ENCODE measurements at regions not wholly inside any gene's neighbourhood (a gene's known extent, or its start where the extent isn't known, plus 50 kb on each side); places are given as distances from the start of the nearest gene placed in this dataset.
A peak's percentile ranks its signal among the peaks of the same experiment; 100 is the strongest.

GRCh38 chr19:5392486-5392885 lies 51.9 kb upstream of the PTPRS start:
- Histone ChIP-seq H3K9me3 (ENCODE audit: low read length) (no peaks in the 10 kb centered on the region), H3K79me2 (ENCODE audit: low read length) (no peaks in the 10 kb centered on the region), H4K20me1 (ENCODE audit: insufficient read depth, low read depth, low read length) (no peaks in the 10 kb centered on the region), H3K4me3 (ENCODE audit: low read length) (no peak overlapping the region), H3K4me1 (ENCODE audit: low read length) (no peaks in the 10 kb centered on the region), H3K9ac (ENCODE audit: low read length) (no peak overlapping the region), H3K27ac (ENCODE audit: low read length) (no peak overlapping the region), H3K36me3 (ENCODE audit: insufficient read depth, low read length) (no peaks in the 10 kb centered on the region), H2AFZ (ENCODE audit: low read length) (no peak overlapping the region), H3K27me3 (ENCODE audit: low read length) (no peaks in the 10 kb centered on the region), H3K9me2 (replicated peaks; ENCODE audit: insufficient read depth, low read length) (no peaks in the 10 kb centered on the region), H3K4me2 (ENCODE audit: low read depth, low read length, poor library complexity, severe bottlenecking) (no peak overlapping the region)
- DNase-seq = no peak

- no peaks in the 10 kb centered on the region for H3K27me3 ChIP-seq (ENCODE audit: low read length)
- H4K20me1 ChIP-seq (ENCODE audit: insufficient read depth, low read depth, low read length) = no peaks in the 10 kb centered on the region
- H3K9me3 ChIP-seq (ENCODE audit: low read length) = no peaks in the 10 kb centered on the region
- H3K36me3 ChIP-seq (ENCODE audit: insufficient read depth, low read length) = no peaks in the 10 kb centered on the region
- H3K79me2 ChIP-seq (ENCODE audit: low read length) = no peaks in the 10 kb centered on the region
- H3K4me2 ChIP-seq (ENCODE audit: low read depth, low read length, poor library complexity, severe bottlenecking) = no peak overlapping the region
- DNase-seq = no peak
- no peak overlapping the region for H3K9ac ChIP-seq (ENCODE audit: low read length)
- no peaks in the 10 kb centered on the region for H3K9me2 ChIP-seq (replicated peaks; ENCODE audit: insufficient read depth, low read length)
- no peaks in the 10 kb centered on the region for H3K4me1 ChIP-seq (ENCODE audit: low read length)
- H3K4me3 ChIP-seq (ENCODE audit: low read length) = no peak overlapping the region
- H3K27ac ChIP-seq (ENCODE audit: low read length) = no peak overlapping the region
- no peak overlapping the region for H2AFZ ChIP-seq (ENCODE audit: low read length)
Measured at GRCh38 chr19:5393088-5393487, 52.5 kb upstream of the PTPRS start.

DNA sequence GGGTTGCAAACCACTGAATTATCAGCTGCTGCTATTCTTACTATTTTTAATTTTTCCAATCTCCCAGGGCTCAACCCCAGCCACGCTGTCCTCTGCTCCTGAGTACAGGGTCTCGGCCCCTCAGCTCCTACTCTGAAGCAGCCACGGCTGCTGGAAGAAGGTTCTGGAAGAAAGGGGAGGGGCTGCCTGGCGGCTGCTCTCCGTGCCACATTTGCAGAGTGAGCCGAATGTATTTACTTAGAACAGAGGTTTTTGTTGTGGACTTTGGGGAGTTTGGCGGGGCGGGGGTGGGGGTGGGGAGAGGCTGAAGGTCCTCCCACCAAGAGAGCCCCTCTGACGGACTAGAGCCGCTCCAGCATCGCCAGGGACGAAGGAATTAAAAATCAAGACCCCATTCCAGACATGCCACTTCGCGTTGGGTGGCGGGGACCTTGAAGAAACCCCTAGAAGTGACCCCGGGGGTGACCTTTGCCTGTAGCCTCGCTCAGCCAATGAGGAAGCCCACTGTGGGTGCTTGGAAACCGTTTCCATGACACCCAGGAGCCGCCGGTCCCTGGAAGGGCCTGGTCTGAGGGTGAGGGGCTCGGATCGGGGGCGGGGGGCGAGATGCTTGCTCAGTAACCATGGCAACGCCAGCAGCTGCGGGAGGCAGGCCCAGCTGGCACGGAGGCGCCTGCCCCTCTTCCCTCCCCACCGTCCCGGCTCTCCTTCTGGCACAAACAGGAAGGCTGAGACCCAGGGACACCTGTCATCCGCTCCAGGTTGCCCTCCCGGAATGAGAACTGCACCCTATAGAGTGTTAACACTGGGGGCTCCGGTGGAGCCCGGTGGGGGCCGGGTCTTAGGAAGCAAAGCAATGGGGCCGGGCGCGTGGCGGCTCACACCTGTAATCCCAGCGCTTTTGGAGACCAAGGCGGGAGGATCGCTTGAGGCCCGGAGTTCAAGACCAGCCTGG lies 54.2 kb upstream of the PTPRS start:
- H3K4me2 ChIP-seq (ENCODE audit: low read depth, low read length, poor library complexity, severe bottlenecking) = no peak overlapping the region
- no peak overlapping the region for H2AFZ ChIP-seq (ENCODE audit: low read length)
- H3K4me1 ChIP-seq (ENCODE audit: low read length) = no peaks in the 10 kb centered on the region
- no peak for DNase-seq
- no peaks in the 10 kb centered on the region for H3K27me3 ChIP-seq (ENCODE audit: low read length)
- H3K9me2 ChIP-seq (replicated peaks; ENCODE audit: insufficient read depth, low read length) = no peaks in the 10 kb centered on the region
- H3K79me2 ChIP-seq (ENCODE audit: low read length) = no peaks in the 10 kb centered on the region
- H4K20me1 ChIP-seq (ENCODE audit: insufficient read depth, low read depth, low read length) = no peaks in the 10 kb centered on the region
- no peak overlapping the region for H3K9ac ChIP-seq (ENCODE audit: low read length)
- no peaks in the 10 kb centered on the region for H3K9me3 ChIP-seq (ENCODE audit: low read length)
- no peaks in the 10 kb centered on the region for H3K36me3 ChIP-seq (ENCODE audit: insufficient read depth, low read length)
- H3K4me3 ChIP-seq (ENCODE audit: low read length) = no peak overlapping the region
- H3K27ac ChIP-seq (ENCODE audit: low read length) = no peak overlapping the region

GRCh38 chr19:5395556-5395955 lies 54.9 kb upstream of the PTPRS start:
- H3K4me1 ChIP-seq (ENCODE audit: low read length) = no peaks in the 10 kb centered on the region
- no peak overlapping the region for H3K4me3 ChIP-seq (ENCODE audit: low read length)
- no peaks in the 10 kb centered on the region for H3K79me2 ChIP-seq (ENCODE audit: low read length)
- H3K9me2 ChIP-seq (replicated peaks; ENCODE audit: insufficient read depth, low read length) = no peaks in the 10 kb centered on the region
- H3K9me3 ChIP-seq (ENCODE audit: low read length) = no peaks in the 10 kb centered on the region
- H3K9ac ChIP-seq (ENCODE audit: low read length) = no peak overlapping the region
- no peak overlapping the region for H2AFZ ChIP-seq (ENCODE audit: low read length)
- no peak overlapping the region for H3K4me2 ChIP-seq (ENCODE audit: low read depth, low read length, poor library complexity, severe bottlenecking)
- no peaks in the 10 kb centered on the region for H3K36me3 ChIP-seq (ENCODE audit: insufficient read depth, low read length)
- no peak overlapping the region for H3K27ac ChIP-seq (ENCODE audit: low read length)
- no peaks in the 10 kb centered on the region for H4K20me1 ChIP-seq (ENCODE audit: insufficient read depth, low read depth, low read length)
- no peaks in the 10 kb centered on the region for H3K27me3 ChIP-seq (ENCODE audit: low read length)
- DNase-seq = no peak

GRCh38 chr19:5396096-5396939 lies 55.7 kb upstream of the PTPRS start:
- no peak overlapping the region for H3K4me2 ChIP-seq (ENCODE audit: low read depth, low read length, poor library complexity, severe bottlenecking)
- no peaks in the 10 kb centered on the region for H4K20me1 ChIP-seq (ENCODE audit: insufficient read depth, low read depth, low read length)
- no peak overlapping the region for H3K9ac ChIP-seq (ENCODE audit: low read length)
- DNase-seq = no peak
- no peak overlapping the region for H2AFZ ChIP-seq (ENCODE audit: low read length)
- no peak overlapping the region for H3K4me3 ChIP-seq (ENCODE audit: low read length)
- no peaks in the 10 kb centered on the region for H3K9me2 ChIP-seq (replicated peaks; ENCODE audit: insufficient read depth, low read length)
- H3K36me3 ChIP-seq (ENCODE audit: insufficient read depth, low read length) = no peaks in the 10 kb centered on the region
- H3K4me1 ChIP-seq (ENCODE audit: low read length) = no peaks in the 10 kb centered on the region
- H3K27me3 ChIP-seq (ENCODE audit: low read length) = no peaks in the 10 kb centered on the region
- no peaks in the 10 kb centered on the region for H3K79me2 ChIP-seq (ENCODE audit: low read length)
- H3K27ac ChIP-seq (ENCODE audit: low read length) = no peak overlapping the region
- no peaks in the 10 kb centered on the region for H3K9me3 ChIP-seq (ENCODE audit: low read length)

GRCh38 chr19:5396963-5397362 lies 56.4 kb upstream of the PTPRS start:
- Histone ChIP-seq H3K9me3 (ENCODE audit: low read length) (no peaks in the 10 kb centered on the region), H3K9me2 (replicated peaks; ENCODE audit: insufficient read depth, low read length) (no peaks in the 10 kb centered on the region), H3K27ac (ENCODE audit: low read length) (no peak overlapping the region), H3K9ac (ENCODE audit: low read length) (no peak overlapping the region), H3K27me3 (ENCODE audit: low read length) (no peaks in the 10 kb centered on the region), H3K4me2 (ENCODE audit: low read depth, low read length, poor library complexity, severe bottlenecking) (no peak overlapping the region), H3K79me2 (ENCODE audit: low read length) (no peaks in the 10 kb centered on the region), H4K20me1 (ENCODE audit: insufficient read depth, low read depth, low read length) (no peaks in the 10 kb centered on the region), H2AFZ (ENCODE audit: low read length) (no peak overlapping the region), H3K4me1 (ENCODE audit: low read length) (no peaks in the 10 kb centered on the region), H3K36me3 (ENCODE audit: insufficient read depth, low read length) (no peaks in the 10 kb centered on the region), H3K4me3 (ENCODE audit: low read length) (no peak overlapping the region)
- DNase-seq = no peak

DNA sequence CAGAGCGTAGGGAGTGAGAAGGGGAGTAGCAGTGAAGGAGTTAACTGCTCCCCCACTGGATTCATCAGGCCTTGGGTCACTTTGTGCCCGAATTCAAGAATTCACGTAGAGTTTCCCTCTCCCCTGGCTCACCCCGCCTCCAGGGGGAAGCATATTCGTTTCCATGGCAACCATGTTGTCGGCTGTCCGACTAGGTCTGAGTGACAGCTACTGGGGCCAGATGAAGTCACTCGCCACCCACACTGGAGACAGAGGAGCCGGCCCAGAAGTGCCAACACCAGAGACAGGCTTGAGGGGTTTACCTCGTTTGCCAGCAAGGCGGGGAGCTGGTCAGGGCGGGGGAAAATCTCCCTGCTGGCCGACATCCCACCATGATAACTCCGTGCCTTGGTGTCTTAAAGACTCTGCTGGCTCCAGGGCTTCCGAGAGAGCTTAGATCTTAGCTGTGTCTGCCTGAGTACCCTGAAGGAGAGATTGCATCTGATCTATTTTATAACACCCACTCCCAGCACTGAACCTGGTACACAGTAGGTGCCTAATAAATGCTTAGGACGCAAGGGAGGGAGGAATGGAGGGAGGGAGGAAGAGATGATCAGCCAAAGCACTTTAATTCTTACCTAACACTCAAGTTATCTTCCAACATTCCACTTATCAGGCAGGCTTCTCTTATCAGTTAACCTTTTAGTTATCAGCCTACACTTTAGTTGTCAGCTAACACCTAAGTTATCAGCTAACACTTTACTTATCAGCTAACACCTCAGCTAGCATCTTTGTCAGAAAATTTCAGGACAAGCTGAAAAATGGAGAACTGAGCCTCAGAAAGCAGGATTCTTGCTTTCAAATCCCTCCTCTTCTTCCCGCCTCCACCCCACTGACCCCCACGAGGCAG lies 57.2 kb upstream of the ZNRF4 start:
- Histone ChIP-seq H3K79me2 (ENCODE audit: low read length) (no peaks in the 10 kb centered on the region), H2AFZ (ENCODE audit: low read length) (no peak overlapping the region), H3K4me1 (ENCODE audit: low read length) (no peaks in the 10 kb centered on the region), H3K27ac (ENCODE audit: low read length) (no peak overlapping the region), H3K9me2 (replicated peaks; ENCODE audit: insufficient read depth, low read length) (no peaks in the 10 kb centered on the region), H3K4me3 (ENCODE audit: low read length) (no peak overlapping the region), H3K27me3 (ENCODE audit: low read length) (no peaks in the 10 kb centered on the region), H4K20me1 (ENCODE audit: insufficient read depth, low read depth, low read length) (no peaks in the 10 kb centered on the region), H3K4me2 (ENCODE audit: low read depth, low read length, poor library complexity, severe bottlenecking) (no peak overlapping the region), H3K36me3 (ENCODE audit: insufficient read depth, low read length) (no peaks in the 10 kb centered on the region), H3K9ac (ENCODE audit: low read length) (no peak overlapping the region), H3K9me3 (ENCODE audit: low read length) (no peaks in the 10 kb centered on the region)
- peak; percentile 66 for DNase-seq

All from Karpas-422 (cell line).